ENCODE measurements at regions not wholly inside any gene's neighbourhood (a gene's known extent, or its start where the extent isn't known, plus 50 kb on each side); places are given as distances from the start of the nearest gene placed in this dataset.

DNA sequence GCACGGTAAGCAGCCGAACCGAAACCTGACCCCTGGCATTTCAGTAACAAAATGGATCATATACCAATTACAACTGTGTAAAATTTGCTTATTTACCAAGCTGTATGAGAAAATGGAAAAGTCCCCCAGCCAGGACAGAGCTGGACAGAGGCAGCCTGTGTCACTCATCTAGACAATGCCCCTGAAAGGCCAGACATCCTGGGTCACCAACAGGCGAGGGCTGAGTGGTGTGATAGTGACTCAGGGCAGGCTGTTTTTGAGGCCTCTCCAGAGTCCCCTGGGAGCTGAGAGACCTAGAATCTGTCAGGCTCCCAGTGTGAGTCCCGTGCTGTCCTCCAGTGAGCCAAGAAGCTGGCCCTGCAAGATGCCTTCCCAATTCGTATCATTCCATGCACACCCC lies 680.4 kb downstream of the TBC1D22A start:
- TF ChIP-seq, protein P1, sequence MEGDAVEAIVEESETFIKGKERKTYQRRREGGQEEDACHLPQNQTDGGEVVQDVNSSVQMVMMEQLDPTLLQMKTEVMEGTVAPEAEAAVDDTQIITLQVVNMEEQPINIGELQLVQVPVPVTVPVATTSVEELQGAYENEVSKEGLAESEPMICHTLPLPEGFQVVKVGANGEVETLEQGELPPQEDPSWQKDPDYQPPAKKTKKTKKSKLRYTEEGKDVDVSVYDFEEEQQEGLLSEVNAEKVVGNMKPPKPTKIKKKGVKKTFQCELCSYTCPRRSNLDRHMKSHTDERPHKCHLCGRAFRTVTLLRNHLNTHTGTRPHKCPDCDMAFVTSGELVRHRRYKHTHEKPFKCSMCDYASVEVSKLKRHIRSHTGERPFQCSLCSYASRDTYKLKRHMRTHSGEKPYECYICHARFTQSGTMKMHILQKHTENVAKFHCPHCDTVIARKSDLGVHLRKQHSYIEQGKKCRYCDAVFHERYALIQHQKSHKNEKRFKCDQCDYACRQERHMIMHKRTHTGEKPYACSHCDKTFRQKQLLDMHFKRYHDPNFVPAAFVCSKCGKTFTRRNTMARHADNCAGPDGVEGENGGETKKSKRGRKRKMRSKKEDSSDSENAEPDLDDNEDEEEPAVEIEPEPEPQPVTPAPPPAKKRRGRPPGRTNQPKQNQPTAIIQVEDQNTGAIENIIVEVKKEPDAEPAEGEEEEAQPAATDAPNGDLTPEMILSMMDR (IDR thresholded peaks at IDR 0.05), result no peak
- TF ChIP-seq ZFX (IDR thresholded peaks at IDR 0.05; ENCODE audit: borderline replicate concordance), result no peak
